ENCODE measurements at regions not wholly inside any gene's neighbourhood (a gene's known extent, or its start where the extent isn't known, plus 50 kb on each side); places are given as distances from the start of the nearest gene placed in this dataset.

DNA sequence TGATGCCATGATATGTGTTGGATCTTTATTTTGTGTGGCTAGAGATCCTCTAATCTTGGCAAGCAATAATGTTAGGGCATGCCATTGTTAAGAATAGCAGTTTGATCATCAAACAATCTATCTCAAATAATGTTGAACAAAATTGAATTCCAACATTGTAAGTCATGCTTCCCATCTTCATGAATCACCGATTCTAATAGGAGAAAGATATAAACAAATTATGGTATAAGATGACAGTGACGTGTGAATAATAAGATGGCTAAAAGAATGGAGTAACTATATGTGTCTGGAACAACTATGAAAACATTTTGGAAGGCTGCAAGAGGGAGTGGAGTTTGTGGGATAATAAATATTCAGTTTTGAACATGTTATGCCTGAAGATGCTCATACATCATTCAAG, 208.4 kb downstream of the DTHD1 start:
- TF ChIP-seq, protein P1, sequence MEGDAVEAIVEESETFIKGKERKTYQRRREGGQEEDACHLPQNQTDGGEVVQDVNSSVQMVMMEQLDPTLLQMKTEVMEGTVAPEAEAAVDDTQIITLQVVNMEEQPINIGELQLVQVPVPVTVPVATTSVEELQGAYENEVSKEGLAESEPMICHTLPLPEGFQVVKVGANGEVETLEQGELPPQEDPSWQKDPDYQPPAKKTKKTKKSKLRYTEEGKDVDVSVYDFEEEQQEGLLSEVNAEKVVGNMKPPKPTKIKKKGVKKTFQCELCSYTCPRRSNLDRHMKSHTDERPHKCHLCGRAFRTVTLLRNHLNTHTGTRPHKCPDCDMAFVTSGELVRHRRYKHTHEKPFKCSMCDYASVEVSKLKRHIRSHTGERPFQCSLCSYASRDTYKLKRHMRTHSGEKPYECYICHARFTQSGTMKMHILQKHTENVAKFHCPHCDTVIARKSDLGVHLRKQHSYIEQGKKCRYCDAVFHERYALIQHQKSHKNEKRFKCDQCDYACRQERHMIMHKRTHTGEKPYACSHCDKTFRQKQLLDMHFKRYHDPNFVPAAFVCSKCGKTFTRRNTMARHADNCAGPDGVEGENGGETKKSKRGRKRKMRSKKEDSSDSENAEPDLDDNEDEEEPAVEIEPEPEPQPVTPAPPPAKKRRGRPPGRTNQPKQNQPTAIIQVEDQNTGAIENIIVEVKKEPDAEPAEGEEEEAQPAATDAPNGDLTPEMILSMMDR (IDR thresholded peaks at IDR 0.05; ENCODE audit: extremely low read depth, insufficient read depth, missing control alignments), result no peak
- no peak for DNase-seq (ENCODE audit: low spot score)
- in situ Hi-C loops (cut with MboI; ENCODE audit: low pct_unique_long_range_greater_than_20kb, low sequenced_read_pairs, unreplicated experiment), result no loop called here

DNA sequence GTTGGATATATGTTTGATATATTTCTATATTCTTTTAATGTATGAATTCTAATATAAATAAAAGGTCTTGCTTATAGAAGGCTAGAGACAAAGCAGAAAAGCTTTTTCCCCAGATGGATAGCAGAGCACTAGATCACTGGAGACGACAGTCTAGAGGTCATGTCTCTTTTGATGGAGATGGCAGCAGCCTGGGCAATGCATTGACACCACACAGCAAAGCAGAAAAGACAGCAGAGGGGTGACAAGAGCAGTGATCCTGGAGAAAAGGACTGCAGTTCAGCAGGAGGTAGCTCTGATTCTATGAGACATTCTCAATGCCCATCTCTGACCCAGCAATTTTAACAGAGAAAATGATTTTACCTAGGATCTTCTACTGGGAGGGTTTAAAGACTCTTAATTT, 210.6 kb downstream of the DTHD1 start:
- TF ChIP-seq, protein P1 (IDR thresholded peaks at IDR 0.05; ENCODE audit: extremely low read depth, insufficient read depth, missing control alignments), result no peak
- DNase-seq (ENCODE audit: low spot score), result no peak
- in situ Hi-C loops (cut with MboI; ENCODE audit: low pct_unique_long_range_greater_than_20kb, low sequenced_read_pairs, unreplicated experiment), result no loop called here

GRCh38 chr4:36492590-36492989, 211.2 kb downstream of the DTHD1 start:
- in situ Hi-C loops (cut with MboI; ENCODE audit: low pct_unique_long_range_greater_than_20kb, low sequenced_read_pairs, unreplicated experiment), result no loop called here
- TF ChIP-seq, protein P1 (IDR thresholded peaks at IDR 0.05; ENCODE audit: extremely low read depth, insufficient read depth, missing control alignments), result no peak
- DNase-seq (ENCODE audit: low spot score), result no peak

- in situ Hi-C loops (cut with MboI; ENCODE audit: low pct_unique_long_range_greater_than_20kb, low sequenced_read_pairs, unreplicated experiment), result no loop called here
- TF ChIP-seq, protein P1 (IDR thresholded peaks at IDR 0.05; ENCODE audit: extremely low read depth, insufficient read depth, missing control alignments), result no peak
- DNase-seq (ENCODE audit: low spot score), result no peak
Observed at GRCh38 chr4:36493251-36493650, 211.8 kb downstream of the DTHD1 start.

GRCh38 chr4:36494016-36494415, 212.6 kb downstream of the DTHD1 start:
- TF ChIP-seq, protein P1 (IDR thresholded peaks at IDR 0.05; ENCODE audit: extremely low read depth, insufficient read depth, missing control alignments), result no peak
- in situ Hi-C loops (cut with MboI; ENCODE audit: low pct_unique_long_range_greater_than_20kb, low sequenced_read_pairs, unreplicated experiment), result no loop called here
- no peak for DNase-seq (ENCODE audit: low spot score)

- DNase-seq (ENCODE audit: low spot score), result no peak
Observed at GRCh38 chr4:36494747-36495146, 213.3 kb downstream of the DTHD1 start.

More at GRCh38 chr4:36494747-36495146, 213.3 kb downstream of the DTHD1 start:
- TF ChIP-seq, protein P1 (IDR thresholded peaks at IDR 0.05; ENCODE audit: extremely low read depth, insufficient read depth, missing control alignments), result no peak
- in situ Hi-C loops (cut with MboI; ENCODE audit: low pct_unique_long_range_greater_than_20kb, low sequenced_read_pairs, unreplicated experiment), result no loop called here
